ENCODE measurements at regions not wholly inside any gene's neighbourhood (a gene's known extent, or its start where the extent isn't known, plus 50 kb on each side); places are given as distances from the start of the nearest gene placed in this dataset.

DNA sequence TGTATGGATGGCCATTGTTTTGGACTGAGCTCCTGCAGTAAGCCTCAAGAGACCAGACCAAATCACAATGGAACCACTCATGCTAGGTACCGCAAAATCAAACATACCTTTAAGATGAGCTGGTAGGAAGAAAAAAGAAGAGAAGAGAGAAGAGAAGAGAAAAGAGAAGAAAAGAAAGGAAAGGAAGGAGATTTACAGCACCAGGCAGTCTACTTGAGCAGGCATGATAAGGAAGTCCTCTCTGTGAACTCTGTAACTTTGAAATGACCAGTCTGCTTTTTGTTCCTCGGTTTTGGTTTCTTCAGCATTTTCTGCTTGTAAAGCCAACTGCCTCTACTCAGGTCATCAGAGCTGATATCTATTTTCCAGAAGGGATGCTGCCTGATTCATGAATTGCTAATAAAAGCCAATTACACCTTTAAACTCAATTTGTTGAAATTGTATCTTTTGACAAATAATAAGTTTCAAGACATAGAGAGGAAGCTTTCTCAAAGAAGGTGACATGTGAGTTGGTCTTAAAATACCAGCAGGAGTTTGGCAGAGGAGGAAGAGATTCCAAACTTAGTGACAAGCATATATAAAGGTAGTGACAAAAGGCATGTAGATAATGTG lies 134.3 kb downstream of the UNC5CL start:
- TF ChIP-seq, protein P1, sequence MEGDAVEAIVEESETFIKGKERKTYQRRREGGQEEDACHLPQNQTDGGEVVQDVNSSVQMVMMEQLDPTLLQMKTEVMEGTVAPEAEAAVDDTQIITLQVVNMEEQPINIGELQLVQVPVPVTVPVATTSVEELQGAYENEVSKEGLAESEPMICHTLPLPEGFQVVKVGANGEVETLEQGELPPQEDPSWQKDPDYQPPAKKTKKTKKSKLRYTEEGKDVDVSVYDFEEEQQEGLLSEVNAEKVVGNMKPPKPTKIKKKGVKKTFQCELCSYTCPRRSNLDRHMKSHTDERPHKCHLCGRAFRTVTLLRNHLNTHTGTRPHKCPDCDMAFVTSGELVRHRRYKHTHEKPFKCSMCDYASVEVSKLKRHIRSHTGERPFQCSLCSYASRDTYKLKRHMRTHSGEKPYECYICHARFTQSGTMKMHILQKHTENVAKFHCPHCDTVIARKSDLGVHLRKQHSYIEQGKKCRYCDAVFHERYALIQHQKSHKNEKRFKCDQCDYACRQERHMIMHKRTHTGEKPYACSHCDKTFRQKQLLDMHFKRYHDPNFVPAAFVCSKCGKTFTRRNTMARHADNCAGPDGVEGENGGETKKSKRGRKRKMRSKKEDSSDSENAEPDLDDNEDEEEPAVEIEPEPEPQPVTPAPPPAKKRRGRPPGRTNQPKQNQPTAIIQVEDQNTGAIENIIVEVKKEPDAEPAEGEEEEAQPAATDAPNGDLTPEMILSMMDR (IDR thresholded peaks at IDR 0.05), result no peak
- TF ChIP-seq POLR2A (IDR thresholded peaks at IDR 0.05), result no peak

Measured in testis (tissue), 2 donors.